ENCODE measurements at regions not wholly inside any gene's neighbourhood (a gene's known extent, or its start where the extent isn't known, plus 50 kb on each side); places are given as distances from the start of the nearest gene placed in this dataset.

- FAIRE-seq (no peak), DNase-seq (ENCODE audit: low read depth, low spot score) (peak; percentile 32)
- Histone ChIP-seq H3K4me3 (replicated peaks in 1 of 3; ENCODE audit: insufficient read depth in 1 of 3, low read depth in 1 of 3, low read length in 3 of 3) (no peak overlapping the region), H2AFZ (ENCODE audit: low read depth, low read length) (no peak overlapping the region), H3K36me3 (ENCODE audit: control insufficient read depth in 2 of 2, extremely low read depth in 1 of 2, insufficient read depth in 2 of 2, low read length in 2 of 2) (no peaks in the 10 kb centered on the region), H3K4me2 (ENCODE audit: insufficient read depth, low read length) (no peak overlapping the region), H3K9ac (replicated peaks; ENCODE audit: extremely low read depth, insufficient read depth, low read length) (no peak overlapping the region), H3K27ac (ENCODE audit: insufficient read depth, low read depth, low read length) (no peak overlapping the region), H3K27me3 (ENCODE audit: control insufficient read depth in 2 of 2, insufficient read depth in 2 of 2, low read length in 2 of 2) (no peaks in the 10 kb centered on the region), H3K4me1 (ENCODE audit: control insufficient read depth, extremely low read depth, insufficient read depth, low read length) (peaks cover 16% of the 10 kb centered on the region), H3K79me2 (ENCODE audit: control insufficient read depth, insufficient read depth, low read length) (no peaks in the 10 kb centered on the region), H3K9me3 (replicated peaks; ENCODE audit: control insufficient read depth, insufficient read depth, low read length) (no peaks in the 10 kb centered on the region), H4K20me1 (replicated peaks; ENCODE audit: control insufficient read depth, extremely low read depth, insufficient read depth, low read length) (no peaks in the 10 kb centered on the region), H3K9me1 (replicated peaks; ENCODE audit: control insufficient read depth, extremely low read depth, insufficient read depth, low read length) (no peaks in the 10 kb centered on the region)
- no TSS peak for BruUV-seq (replicated peaks)
- ChIA-PET POLR2A (no interaction called here), CTCF (interaction anchor here (1.0 to 1.1 kb wide), 3 partner anchors 42 to 301 kb away, joined by 3 to 4 read pairs (median 3); no protein-coding TSS in a partner anchor)
- dilution Hi-C loops (cut with MboI; ENCODE audit: extremely low pct_ligation_motif_present, low sequenced_read_pairs) (no loop called here), intact Hi-C loops (cut with micrococcal nuclease) (no loop called here)
- TF ChIP-seq POLR2A (IDR thresholded peaks at IDR 0.05; ENCODE audit: low read depth, low read length) (no peak), JUN (IDR thresholded peaks at IDR 0.05; ENCODE audit: borderline replicate concordance, insufficient read depth, insufficient read length, low read depth) (no peak), FOS (IDR thresholded peaks at IDR 0.05; ENCODE audit: borderline replicate concordance, insufficient read depth, low read length) (no peak), MAX (IDR thresholded peaks at IDR 0.05; ENCODE audit: insufficient read depth, insufficient read length) (no peak), CTCF (IDR thresholded peaks at IDR 0.05; ENCODE audit: extremely low read depth in 1 of 2, insufficient read depth in 1 of 2, low read depth in 1 of 2, low read length in 2 of 2) (no peak), EZH2 (IDR thresholded peaks at IDR 0.05; ENCODE audit: borderline replicate concordance, low read depth, low read length, severe bottlenecking) (no peak), MYC (IDR thresholded peaks at IDR 0.05; ENCODE audit: low read depth, low read length) (no peak), POLR2AphosphoS5 (IDR thresholded peaks at IDR 0.05; ENCODE audit: insufficient read depth, low read depth, low read length) (no peak), GATA2 (IDR thresholded peaks at IDR 0.05; ENCODE audit: insufficient read depth, insufficient read length, low read depth, low read length) (no peak)
These were observed 214.5 kb downstream of the MTHFS start for GRCh38 chr15:79682285-79682684.

All from endothelial cell of umbilical vein (primary cell).